HepG2 (cell line): ENCODE measurements at regions not wholly inside any gene's neighbourhood (a gene's known extent, or its start where the extent isn't known, plus 50 kb on each side); places are given as distances from the start of the nearest gene placed in this dataset.

Experiments
- ATAC-seq: fragments of 200-7000 bp; cut with Tn5 transposase; 3 replicates; pipeline ENCODE4 v1.9.1; 2020; ENCODE audit warnings: mild to moderate bottlenecking, moderate library complexity
- BruUV-seq: library from RNA; stranded (reverse); fragments of 400-500 nt; replicated peaks from 2 replicates; lab custom pipeline; 2021; lab: Mats Ljungman, UMichigan
- CTCF ChIA-PET: fragments of 300-600 bp; formaldehyde crosslinking; extraction: SDS; loops from one replicate; lab custom pipeline; 2021; ENCODE audit warnings: low total read pairs, inconsistent platforms, low intra/inter-chr PET ratio; lab: Yijun Ruan, JAX
- POLR2A ChIA-PET: fragments of 350-600 bp; sonication (Branson Sonifier 250); formaldehyde crosslinking; loops from one replicate; lab custom pipeline; 2020; ENCODE audit warnings: antibody characterized with exemption, inconsistent platforms; lab: Yijun Ruan, JAX
- DNase-seq: peaks from one replicate; pipeline ENCODE4 v3.0.0-alpha.2; 2015; ENCODE audit warnings: low spot score
- FAIRE-seq: peaks from 3 replicates; lab custom pipeline; 2011; peaks lifted over from hg19 to GRCh38; lab: Jason Lieb, UNC
- H2AFZ ChIP-seq: one replicate; pipeline ENCODE4 v1.6.1; 2011; ENCODE audit warnings: low read length, inconsistent platforms
- H3K27ac ChIP-seq: fragments of 300-600 bp; 3 replicates; pipeline ENCODE4 v1.8.0; 2011; ENCODE audit warnings: mixed run types, mild to moderate bottlenecking, mixed read lengths, low read length, inconsistent platforms; ENCODE audit not compliant: insufficient read depth; ENCODE audit errors: extremely low read length
- H3K27me3 ChIP-seq, 2 experiments: fragments of 200-600 bp in 1 of 2; 2 replicates in 1 of 2; 3 replicates in 1 of 2; pipeline versions ENCODE4 v1.6.0 to v1.8.0; 2011; ENCODE audit warnings: low read length in 2 of 2, mild to moderate bottlenecking in 2 of 2, moderate library complexity in 2 of 2, inconsistent platforms in 1 of 2; ENCODE audit not compliant: insufficient read depth in 2 of 2, control insufficient read depth in 1 of 2
- H3K36me3 ChIP-seq, 2 experiments: fragments of 200-600 bp in 1 of 2; replicated peaks in 1 of 2; 2 replicates in 1 of 2; 3 replicates in 1 of 2; pipeline versions ENCODE4 v1.5.1 to v1.8.0; 2011; ENCODE audit warnings: low read length in 2 of 2, inconsistent platforms in 1 of 2; ENCODE audit not compliant: insufficient read depth in 2 of 2, control insufficient read depth in 1 of 2
- H3K4me1 ChIP-seq: 2 replicates; pipeline ENCODE4 v1.5.1; 2012; ENCODE audit warnings: low read length, inconsistent platforms; ENCODE audit not compliant: insufficient read depth
- H3K4me2 ChIP-seq: 2 replicates; pipeline ENCODE4 v1.6.0; 2011; ENCODE audit warnings: low read depth, low read length, inconsistent platforms
- H3K4me3 ChIP-seq, 3 experiments: fragments of 200-600 bp in 1 of 3; sonication (generic), shearing (Covaris generic) in 1 of 3; replicated peaks in 1 of 3; 2 replicates each; pipeline ENCODE4 v1.5.1; 2011 to 2016; ENCODE audit warnings: low read length in 3 of 3, inconsistent platforms in 2 of 3, low read depth in 2 of 3, mild to moderate bottlenecking in 2 of 3, control low read depth in 1 of 3, mixed read lengths in 1 of 3; ENCODE audit not compliant: insufficient read depth in 1 of 3
- H3K79me2 ChIP-seq: one replicate; pipeline ENCODE4 v1.6.1; 2011; ENCODE audit warnings: low read length, inconsistent platforms; ENCODE audit not compliant: insufficient read depth
- H3K9ac ChIP-seq: 2 replicates; pipeline ENCODE4 v1.6.0; 2011; ENCODE audit warnings: mild to moderate bottlenecking, low read depth, low read length, inconsistent platforms; ENCODE audit not compliant: insufficient read depth
- H3K9me3 ChIP-seq: 2 replicates; pipeline ENCODE4 v1.5.1; 2012; ENCODE audit warnings: mild to moderate bottlenecking, low read length
- H4K20me1 ChIP-seq: 2 replicates; pipeline ENCODE4 v1.6.0; 2011; ENCODE audit warnings: inconsistent platforms, mild to moderate bottlenecking, low read length, moderate library complexity; ENCODE audit not compliant: insufficient read depth
- ARHGAP35 ChIP-seq: sonication (generic); formaldehyde crosslinking; IDR thresholded peaks from 2 replicates; pipeline ENCODE4 v1.9.0; 2022; ENCODE audit warnings: mild to moderate bottlenecking, inconsistent platforms, moderate library complexity, missing genetic modification reagents, borderline replicate concordance
- BRCA1 ChIP-seq: sonication (generic); formaldehyde crosslinking; IDR thresholded peaks from 2 replicates; pipeline ENCODE4 v1.4.0; 2020; ENCODE audit warnings: missing genetic modification reagents
- CCAR2 ChIP-seq: fragments of 200-400 bp; formaldehyde crosslinking; optimal IDR thresholded peaks from 2 replicates; pipeline ENCODE3; 2018; ENCODE audit warnings: low read depth, mild to moderate bottlenecking, low read length, moderate library complexity
- CHD2 ChIP-seq: IDR thresholded peaks from 2 replicates; pipeline ENCODE4 v1.6.1; 2011; ENCODE audit warnings: low read depth, low read length, improper control_type of control experiment
- CHD4 ChIP-seq: fragments of 200-600 bp; sonication (generic); IDR thresholded peaks from 2 replicates; pipeline ENCODE4 v1.7.0; 2017; ENCODE audit warnings: mild to moderate bottlenecking, low read length, borderline replicate concordance
- HMG20B ChIP-seq: conservative IDR thresholded peaks from 2 replicates; pipeline ENCODE4 v1.6.1; 2016; ENCODE audit warnings: missing genetic modification reagents, missing compliant biosample characterization
- NFRKB ChIP-seq: fragments of 450-650 bp; IDR thresholded peaks from 2 replicates; pipeline ENCODE4 v1.6.1; 2017
- PTBP1 ChIP-seq: fragments of 200-400 bp; formaldehyde crosslinking; IDR thresholded peaks from 2 replicates; pipeline ENCODE4 v1.6.1; 2018; ENCODE audit warnings: low read length, low read depth; ENCODE audit not compliant: poor library complexity, severe bottlenecking
- SNRNP70 ChIP-seq: fragments of 200-400 bp; formaldehyde crosslinking; IDR thresholded peaks from 2 replicates; pipeline ENCODE4 v1.6.1; 2017; ENCODE audit warnings: mild to moderate bottlenecking, low read depth, low read length, moderate library complexity
- THAP8 ChIP-seq: sonication (generic); formaldehyde crosslinking; IDR thresholded peaks from 2 replicates; pipeline ENCODE4 v1.5.1; 2020; ENCODE audit warnings: missing genetic modification reagents, mild to moderate bottlenecking, borderline replicate concordance
- ZBTB21 ChIP-seq: sonication (generic); formaldehyde crosslinking; IDR thresholded peaks from 2 replicates; pipeline ENCODE4 v1.4.0; 2020; ENCODE audit warnings: missing genetic modification reagents
- ZNF230 ChIP-seq: sonication (generic); formaldehyde crosslinking; IDR thresholded peaks from 2 replicates; pipeline ENCODE4 v1.4.0; 2020; ENCODE audit warnings: mild to moderate bottlenecking, missing genetic modification reagents
- ZNF331 ChIP-seq: sonication (generic); formaldehyde crosslinking; IDR thresholded peaks from 2 replicates; pipeline ENCODE4 v1.4.0; 2020; ENCODE audit warnings: missing genetic modification reagents
- ZNF367 ChIP-seq: sonication (generic); formaldehyde crosslinking; IDR thresholded peaks from 2 replicates; pipeline ENCODE4 v1.4.0; 2020; ENCODE audit warnings: missing genetic modification reagents, borderline replicate concordance
- ZNF747 ChIP-seq: sonication (generic); formaldehyde crosslinking; IDR thresholded peaks from 2 replicates; pipeline ENCODE4 v1.8.1; 2023; ENCODE audit warnings: missing genetic modification reagents, mild to moderate bottlenecking, borderline replicate concordance
- ZNF775 ChIP-seq: sonication (generic); formaldehyde crosslinking; IDR thresholded peaks from 2 replicates; pipeline ENCODE4 v1.4.0; 2020; ENCODE audit warnings: missing genetic modification reagents, mild to moderate bottlenecking, moderate library complexity, borderline replicate concordance
- WGBS: methylation state at CpG from one replicate; pipeline ENCODE4 v1.1.6; 2017; ENCODE audit warnings: low lambda C conversion rate; 5-methylcytosine and 5-hydroxymethylcytosine counted together
- in situ Hi-C: cut with HindIII; loops from 2 replicates; pipeline ENCODE4 v1.10.0; 2017; ENCODE audit warnings: low pct_unique_long_range_greater_than_20kb; ENCODE audit not compliant: extremely low pct_ligation_motif_present
- intact Hi-C: fragments of 100-400 bp; cut with micrococcal nuclease; formaldehyde crosslinking; loops from one replicate; pipeline ENCODE4 v1.10.0; 2022; ENCODE audit not compliant: unreplicated experiment
- TF ChIP-seq, protein P1 (sequence below): sonication (generic); formaldehyde crosslinking; IDR thresholded peaks from 2 replicates; pipeline ENCODE4 v1.9.0; 2021; ENCODE audit warnings: missing genetic modification reagents, borderline replicate concordance
- TF ChIP-seq, protein P2 (sequence below): sonication (generic); formaldehyde crosslinking; IDR thresholded peaks from 2 replicates; pipeline ENCODE4 v1.4.0; 2020; ENCODE audit warnings: missing genetic modification reagents

- POLR2A ChIA-PET, result no interaction called here
Measured at GRCh38 chr2:88810017-88810416, 118.5 kb downstream of the RPIA start.

More at GRCh38 chr2:88810017-88810416, 118.5 kb downstream of the RPIA start:
- intact Hi-C loops (no loop called here), in situ Hi-C loops (no loop called here)
- Histone ChIP-seq H3K27ac (no peak overlapping the region), H3K9me3 (peaks cover 7% of the 10 kb centered on the region), H3K79me2 (no peaks in the 10 kb centered on the region), H4K20me1 (no peaks in the 10 kb centered on the region), H3K4me1 (no peaks in the 10 kb centered on the region), H3K4me2 (no peak overlapping the region), H3K4me3 (no peak overlapping the region)
- no peak for ATAC-seq
- CTCF ChIA-PET, result interaction anchor here (0.6 kb wide), 1 partner anchor 173 kb away, joined by 3 read pairs; no protein-coding TSS in a partner anchor
- TF ChIP-seq CCAR2 (no peak), ZNF775 (CRISPR knock-in tag) (no peak), PTBP1 (no peak), ZNF331 (CRISPR knock-in tag) (no peak), CHD2 (no peak), ZNF230 (CRISPR knock-in tag) (no peak), ZNF747 (CRISPR knock-in tag) (no peak), BRCA1 (no peak), NFRKB (no peak), SNRNP70 (no peak), CHD4 (no peak), ARHGAP35 (CRISPR knock-in tag) (no peak), ZBTB21 (CRISPR knock-in tag) (no peak), ZNF367 (no peak), HMG20B (CRISPR knock-in tag) (no peak), THAP8 (CRISPR knock-in tag) (no peak)
- TF ChIP-seq, protein P1, sequence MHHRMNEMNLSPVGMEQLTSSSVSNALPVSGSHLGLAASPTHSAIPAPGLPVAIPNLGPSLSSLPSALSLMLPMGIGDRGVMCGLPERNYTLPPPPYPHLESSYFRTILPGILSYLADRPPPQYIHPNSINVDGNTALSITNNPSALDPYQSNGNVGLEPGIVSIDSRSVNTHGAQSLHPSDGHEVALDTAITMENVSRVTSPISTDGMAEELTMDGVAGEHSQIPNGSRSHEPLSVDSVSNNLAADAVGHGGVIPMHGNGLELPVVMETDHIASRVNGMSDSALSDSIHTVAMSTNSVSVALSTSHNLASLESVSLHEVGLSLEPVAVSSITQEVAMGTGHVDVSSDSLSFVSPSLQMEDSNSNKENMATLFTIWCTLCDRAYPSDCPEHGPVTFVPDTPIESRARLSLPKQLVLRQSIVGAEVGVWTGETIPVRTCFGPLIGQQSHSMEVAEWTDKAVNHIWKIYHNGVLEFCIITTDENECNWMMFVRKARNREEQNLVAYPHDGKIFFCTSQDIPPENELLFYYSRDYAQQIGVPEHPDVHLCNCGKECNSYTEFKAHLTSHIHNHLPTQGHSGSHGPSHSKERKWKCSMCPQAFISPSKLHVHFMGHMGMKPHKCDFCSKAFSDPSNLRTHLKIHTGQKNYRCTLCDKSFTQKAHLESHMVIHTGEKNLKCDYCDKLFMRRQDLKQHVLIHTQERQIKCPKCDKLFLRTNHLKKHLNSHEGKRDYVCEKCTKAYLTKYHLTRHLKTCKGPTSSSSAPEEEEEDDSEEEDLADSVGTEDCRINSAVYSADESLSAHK, result no peak
- TF ChIP-seq, protein P2, sequence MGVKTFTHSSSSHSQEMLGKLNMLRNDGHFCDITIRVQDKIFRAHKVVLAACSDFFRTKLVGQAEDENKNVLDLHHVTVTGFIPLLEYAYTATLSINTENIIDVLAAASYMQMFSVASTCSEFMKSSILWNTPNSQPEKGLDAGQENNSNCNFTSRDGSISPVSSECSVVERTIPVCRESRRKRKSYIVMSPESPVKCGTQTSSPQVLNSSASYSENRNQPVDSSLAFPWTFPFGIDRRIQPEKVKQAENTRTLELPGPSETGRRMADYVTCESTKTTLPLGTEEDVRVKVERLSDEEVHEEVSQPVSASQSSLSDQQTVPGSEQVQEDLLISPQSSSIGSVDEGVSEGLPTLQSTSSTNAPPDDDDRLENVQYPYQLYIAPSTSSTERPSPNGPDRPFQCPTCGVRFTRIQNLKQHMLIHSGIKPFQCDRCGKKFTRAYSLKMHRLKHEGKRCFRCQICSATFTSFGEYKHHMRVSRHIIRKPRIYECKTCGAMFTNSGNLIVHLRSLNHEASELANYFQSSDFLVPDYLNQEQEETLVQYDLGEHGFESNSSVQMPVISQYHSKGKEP (CRISPR knock-in tag), result no peak
- TF ChIP-seq, all 625 proteins: peak for 0
- no peak overlapping the region for H2AFZ ChIP-seq
- 0% methylated on average over 2 of the region's 2 CpGs for WGBS
- H3K36me3 ChIP-seq, result no peaks in the 10 kb centered on the region
- peaks cover 1 to 5% of the 10 kb centered on the region in 2 experiments; a peak in 2 of 5 replicates for H3K27me3 ChIP-seq
- DNase-seq (no peak), FAIRE-seq (no peak)
- BruUV-seq, result no TSS peak
- no peak overlapping the region for H3K9ac ChIP-seq
